Natural killer cell (primary cell): ENCODE measurements at regions not wholly inside any gene's neighbourhood (a gene's known extent, or its start where the extent isn't known, plus 50 kb on each side); places are given as distances from the start of the nearest gene placed in this dataset.

Experiments
- ATAC-seq, 3 donors: fragments of 150-1000 bp in 2 of 3; fragments of 200-7000 bp in 1 of 3; cut with Tn5 transposase; 1 replicate in 1 of 3; 2 replicates in 2 of 3; pipeline ENCODE4 v1.10.0; 2021; ENCODE audit warnings: mild to moderate bottlenecking in 2 of 3, moderate library complexity in 2 of 3
- DNase-seq, 2 donors: peaks; one replicate each; pipeline versions ENCODE4 v3.0.0 to v3.0.0-alpha.2; 2013 to 2021; ENCODE audit warnings: mixed read lengths in 1 of 2
- H3K27ac ChIP-seq: one replicate; pipeline ENCODE4 v1.5.1; 2013; ENCODE audit warnings: mild to moderate bottlenecking, low read length
- H3K27me3 ChIP-seq: one replicate; pipeline ENCODE4 v1.6.1; 2013; ENCODE audit warnings: low read length; ENCODE audit not compliant: control insufficient read depth, insufficient read depth
- H3K36me3 ChIP-seq: one replicate; pipeline ENCODE4 v1.6.1; 2013; ENCODE audit warnings: low read length; ENCODE audit not compliant: control insufficient read depth, insufficient read depth
- H3K4me1 ChIP-seq: one replicate; pipeline ENCODE4 v1.6.1; 2013; ENCODE audit warnings: low read length; ENCODE audit not compliant: control insufficient read depth, insufficient read depth
- H3K4me3 ChIP-seq: one replicate; pipeline ENCODE4 v1.5.1; 2013; ENCODE audit warnings: low read length
- H3K9me3 ChIP-seq: one replicate; pipeline ENCODE4 v1.6.1; 2013; ENCODE audit warnings: low read length; ENCODE audit not compliant: control insufficient read depth, insufficient read depth
- H3K27ac Mint-ChIP-seq, 2 donors: one replicate each; pipeline ENCODE4 v1.8.0; 2022; ENCODE audit warnings: mild to moderate bottlenecking in 2 of 2, mixed read lengths in 2 of 2, moderate library complexity in 1 of 2
- H3K27me3 Mint-ChIP-seq, 2 donors: one replicate each; pipeline ENCODE4 v1.8.0; 2022; ENCODE audit warnings: low read depth in 2 of 2, mixed read lengths in 2 of 2
- H3K36me3 Mint-ChIP-seq: one replicate; pipeline ENCODE4 v1.8.0; 2022; ENCODE audit warnings: mixed read lengths
- H3K4me1 Mint-ChIP-seq, 2 donors: one replicate each; pipeline ENCODE4 v1.8.0; 2022; ENCODE audit warnings: mixed read lengths in 2 of 2
- H3K4me3 Mint-ChIP-seq: one replicate; pipeline ENCODE4 v1.8.0; 2022; ENCODE audit warnings: mild to moderate bottlenecking, moderate library complexity, mixed read lengths
- H3K9me3 Mint-ChIP-seq, 2 donors: one replicate each; pipeline ENCODE4 v1.8.0; 2022; ENCODE audit warnings: mixed read lengths in 2 of 2
- CTCF ChIP-seq: fragments of 200-600 bp; IDR thresholded peaks from one replicate; pipeline ENCODE4 v1.8.0; 2022; ENCODE audit warnings: antibody characterized with exemption
- WGBS: methylation state at CpG from one replicate; pipeline ENCODE4 v1.1.7; 2013; ENCODE audit warnings: missing lambda C conversion rate; ENCODE audit not compliant: insufficient coverage; 5-methylcytosine and 5-hydroxymethylcytosine counted together
- intact Hi-C: fragments of 100-400 bp; cut with micrococcal nuclease; formaldehyde crosslinking; loops from one replicate; pipeline ENCODE4 v1.14.2; 2022

- no peak for DNase-seq
- Mint-ChIP-seq H3K9me3 (no peaks in the 10 kb centered on the region), H3K4me1 (no peaks in the 10 kb centered on the region), H3K27ac (no peak overlapping the region), H3K27me3 (peaks cover 2 to 25% of the 10 kb centered on the region in 2 donors), H3K36me3 (no peaks in the 10 kb centered on the region), H3K4me3 (no peak overlapping the region)
- intact Hi-C loops, result no loop called here
- H3K4me3 ChIP-seq, result no peak overlapping the region
- no peak for ATAC-seq
- no peak overlapping the region for H3K27ac ChIP-seq
- H3K36me3 ChIP-seq, result no peaks in the 10 kb centered on the region
- 84% methylated on average over 4 of the region's 6 CpGs for WGBS
- TF ChIP-seq CTCF, result no peak
- H3K27me3 ChIP-seq, result no peaks in the 10 kb centered on the region
- no peaks in the 10 kb centered on the region for H3K4me1 ChIP-seq
- no peaks in the 10 kb centered on the region for H3K9me3 ChIP-seq
Measured at GRCh38 chr19:32233091-32233490, 112.3 kb upstream of the ZNF507 start.

GRCh38 chr19:32233885-32234284, 111.5 kb upstream of the ZNF507 start:
- Histone ChIP-seq H3K4me1 (no peaks in the 10 kb centered on the region), H3K36me3 (no peaks in the 10 kb centered on the region), H3K27me3 (no peaks in the 10 kb centered on the region), H3K27ac (no peak overlapping the region), H3K9me3 (no peaks in the 10 kb centered on the region), H3K4me3 (no peak overlapping the region)
- intact Hi-C loops, result no loop called here
- ATAC-seq (no peak), DNase-seq (no peak)
- Mint-ChIP-seq H3K27ac (no peak overlapping the region), H3K36me3 (no peaks in the 10 kb centered on the region), H3K4me1 (no peaks in the 10 kb centered on the region), H3K27me3 (peaks cover 2 to 27% of the 10 kb centered on the region in 2 donors), H3K4me3 (no peak overlapping the region), H3K9me3 (no peaks in the 10 kb centered on the region)
- 89% methylated on average over 4 of the region's 4 CpGs for WGBS
- TF ChIP-seq CTCF, result no peak

- Histone ChIP-seq H3K4me3 (no peak overlapping the region), H3K4me1 (no peaks in the 10 kb centered on the region), H3K27me3 (no peaks in the 10 kb centered on the region), H3K9me3 (no peaks in the 10 kb centered on the region), H3K36me3 (no peaks in the 10 kb centered on the region), H3K27ac (no peak overlapping the region)
- Mint-ChIP-seq H3K27ac (no peak overlapping the region), H3K27me3 (peaks cover 2 to 27% of the 10 kb centered on the region in 2 donors), H3K36me3 (no peaks in the 10 kb centered on the region), H3K4me1 (no peaks in the 10 kb centered on the region), H3K9me3 (no peaks in the 10 kb centered on the region), H3K4me3 (no peak overlapping the region)
- intact Hi-C loops, result no loop called here
- no CpG with 5 or more reads among the region's 3 CpGs for WGBS
- ATAC-seq, result no peak
- no peak for TF ChIP-seq CTCF
- DNase-seq, result no peak
Measured at GRCh38 chr19:32234663-32235217, 110.7 kb upstream of the ZNF507 start.

- ATAC-seq (no peak), DNase-seq (no peak)
- no peak overlapping the region for H3K27ac ChIP-seq
- no peaks in the 10 kb centered on the region for H3K36me3 ChIP-seq
- no peak for TF ChIP-seq CTCF
- no peak overlapping the region for H3K4me3 Mint-ChIP-seq
- no peaks in the 10 kb centered on the region for H3K9me3 ChIP-seq
- no peak overlapping the region for H3K27ac Mint-ChIP-seq
- H3K4me1 ChIP-seq, result no peaks in the 10 kb centered on the region
- peaks cover 2 to 24% of the 10 kb centered on the region in 2 donors for H3K27me3 Mint-ChIP-seq
- no peaks in the 10 kb centered on the region for H3K36me3 Mint-ChIP-seq
- H3K4me1 Mint-ChIP-seq, result no peaks in the 10 kb centered on the region
- no peaks in the 10 kb centered on the region for H3K9me3 Mint-ChIP-seq
- no peaks in the 10 kb centered on the region for H3K27me3 ChIP-seq
- no peak overlapping the region for H3K4me3 ChIP-seq
- intact Hi-C loops, result no loop called here
- WGBS, result 0% methylated on average over 1 of the region's 1 CpG
Measured at GRCh38 chr19:32238076-32238475, 107.3 kb upstream of the ZNF507 start.
